Sigmoid colon (tissue), 6 donors: ENCODE measurements at regions not wholly inside any gene's neighbourhood (a gene's known extent, or its start where the extent isn't known, plus 50 kb on each side); places are given as distances from the start of the nearest gene placed in this dataset.

ENCODE experiments used
- DNase-seq: peaks from one replicate; pipeline ENCODE4 v3.0.0-alpha.2; 2019
- H3K27ac ChIP-seq, 4 donors: fragments of 200-600 bp; sonication (generic); one replicate each; pipeline ENCODE4 v1.5.1; 2016 to 2019; ENCODE audit warnings: mild to moderate bottlenecking in 1 of 4
- H3K27me3 ChIP-seq, 3 donors: fragments of 200-600 bp; sonication (generic); one replicate each; pipeline ENCODE4 v1.5.1; 2019; ENCODE audit warnings: mild to moderate bottlenecking in 1 of 3
- H3K36me3 ChIP-seq, 4 donors: fragments of 200-600 bp; sonication (generic); one replicate each; pipeline ENCODE4 v1.5.1; 2016 to 2019
- H3K4me1 ChIP-seq, 4 donors: fragments of 200-600 bp; sonication (generic); one replicate each; pipeline ENCODE4 v1.5.1; 2017 to 2019
- H3K4me3 ChIP-seq, 4 donors: fragments of 200-600 bp; sonication (generic); one replicate each; pipeline ENCODE4 v1.5.1; 2017 to 2019; ENCODE audit warnings: mild to moderate bottlenecking in 2 of 4, moderate library complexity in 1 of 4
- H3K9me3 ChIP-seq, 4 donors: fragments of 200-600 bp in 3 of 4; sonication (generic) in 3 of 4; one replicate each; pipeline versions ENCODE4 v1.5.1 to v1.6.1; 2013 to 2019
- CTCF ChIP-seq, 4 experiments: fragments of 450-650 bp in 3 of 4; fragments of 200-600 bp in 1 of 4; IDR thresholded peaks; one replicate each; pipeline ENCODE4 v1.5.1; 2016 to 2019; ENCODE audit warnings: antibody characterized with exemption in 4 of 4, mild to moderate bottlenecking in 3 of 4, moderate library complexity in 2 of 4
- EP300 ChIP-seq, 4 donors: sonication (generic); formaldehyde crosslinking; IDR thresholded peaks; one replicate each; pipeline ENCODE4 v1.6.1; 2017; ENCODE audit warnings: antibody characterized with exemption in 4 of 4
- POLR2A ChIP-seq, 2 donors: fragments of 450-650 bp; IDR thresholded peaks; one replicate each; pipeline ENCODE4 v1.6.1; 2016; ENCODE audit warnings: antibody characterized with exemption in 2 of 2, mild to moderate bottlenecking in 2 of 2, moderate library complexity in 2 of 2
- POLR2AphosphoS5 ChIP-seq, 4 donors: sonication (generic); formaldehyde crosslinking; IDR thresholded peaks; one replicate each; pipeline ENCODE4 v1.6.1; 2017; ENCODE audit warnings: antibody characterized with exemption in 4 of 4
- WGBS, 2 donors: extraction: QIAGEN DNeasy Blood & Tissue Kit; methylation state at CpG; one replicate each; pipeline ENCODE4 v1.1.7; 2013; 5-methylcytosine and 5-hydroxymethylcytosine counted together
- intact Hi-C: fragments of 100-400 bp; cut with DNase I; formaldehyde crosslinking; loops from one replicate; pipeline ENCODE4 v1.15.1; 2023
- donor health status: healthy with polysubstance abuse.
- donor health status: healthy.

GRCh38 chr2:129913695-129914495, 65.6 kb upstream of the RAB6C start:
- Histone ChIP-seq H3K36me3 (no peaks in the 10 kb centered on the region), H3K4me1 (no peaks in the 10 kb centered on the region), H3K9me3 (peaks cover 0 to 10% (median 4%) of the 10 kb centered on the region in 4 donors), H3K4me3 (no peak overlapping the region), H3K27me3 (no peaks in the 10 kb centered on the region), H3K27ac (no peak overlapping the region)
- intact Hi-C loops: no loop called here
- no peak for DNase-seq
- WGBS, 2 donors: 74 to 76% methylated on average over 11 of the region's 11 CpGs
- TF ChIP-seq CTCF (IDR thresholded peaks at IDR 0.05): no peak
- no peak for TF ChIP-seq POLR2A (IDR thresholded peaks at IDR 0.05)

GRCh38 chr2:129914538-129915302, 64.7 kb upstream of the RAB6C start:
- WGBS, 2 donors: 63 to 85% methylated on average over 11 of the region's 11 CpGs

DNA sequence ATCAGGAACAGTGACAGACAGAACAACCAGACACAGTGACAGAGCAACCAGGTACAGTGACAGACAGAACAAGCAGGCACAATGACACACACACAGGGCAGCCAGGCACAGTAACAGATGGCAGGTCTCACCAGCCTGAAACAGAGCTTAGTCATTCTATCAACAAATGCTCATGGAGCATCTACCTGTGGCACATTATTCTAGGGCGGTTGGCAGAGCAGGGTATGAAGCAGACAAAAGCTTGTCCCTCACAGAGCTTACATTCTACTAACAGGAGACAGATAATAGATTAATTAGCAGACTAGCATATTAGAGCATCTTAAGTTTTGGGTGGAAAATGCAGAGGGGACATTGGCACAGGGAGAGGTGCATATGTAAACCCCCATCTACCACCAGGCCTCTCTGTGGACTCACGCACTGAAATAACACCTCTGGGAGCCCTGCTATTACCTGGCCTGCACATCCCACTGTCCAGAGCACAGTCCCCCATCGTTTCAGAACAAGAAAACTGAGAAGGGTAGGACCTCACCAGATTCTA, 64.1 kb upstream of the RAB6C start:
- TF ChIP-seq CTCF (IDR thresholded peaks at IDR 0.05) (no peak), EP300 (IDR thresholded peaks at IDR 0.05) (no peak), POLR2A (IDR thresholded peaks at IDR 0.05) (no peak), POLR2AphosphoS5 (IDR thresholded peaks at IDR 0.05) (no peak)

More at GRCh38 chr2:129914538-129915302, 64.7 kb upstream of the RAB6C start:
- peaks cover 0 to 13% (median 4%) of the 10 kb centered on the region in 4 donors for H3K9me3 ChIP-seq
- DNase-seq: no peak
- intact Hi-C loops: no loop called here
- no peak overlapping the region for H3K27ac ChIP-seq
- no peaks in the 10 kb centered on the region for H3K36me3 ChIP-seq
- H3K27me3 ChIP-seq: no peaks in the 10 kb centered on the region
- no peaks in the 10 kb centered on the region for H3K4me1 ChIP-seq
- no peak overlapping the region for H3K4me3 ChIP-seq
- TF ChIP-seq EP300 (IDR thresholded peaks at IDR 0.05) (no peak), POLR2A (IDR thresholded peaks at IDR 0.05) (no peak), CTCF (IDR thresholded peaks at IDR 0.05) (no peak), POLR2AphosphoS5 (IDR thresholded peaks at IDR 0.05) (no peak)

GRCh38 chr2:129918604-129919003, 60.9 kb upstream of the RAB6C start:
- Histone ChIP-seq H3K4me3 (no peak overlapping the region), H3K36me3 (no peaks in the 10 kb centered on the region), H3K4me1 (peaks cover 0 to 8% (median 6%) of the 10 kb centered on the region in 4 donors), H3K27ac (no peak overlapping the region), H3K9me3 (peaks cover 0 to 17% (median 4%) of the 10 kb centered on the region in 4 donors), H3K27me3 (peaks cover 11 to 20% (median 12%) of the 10 kb centered on the region in 3 donors)
- TF ChIP-seq POLR2AphosphoS5 (IDR thresholded peaks at IDR 0.05): no peak
- TF ChIP-seq CTCF (IDR thresholded peaks at IDR 0.05): no peak
- intact Hi-C loops: no loop called here
- DNase-seq: no peak
- WGBS, 2 donors: 89 to 96% methylated on average over 1 of the region's 1 CpG

More for the DNA sequence above, 64.1 kb upstream of the RAB6C start:
- intact Hi-C loops: no loop called here
- 61 to 78% methylated on average over 3 of the region's 3 CpGs for WGBS, 2 donors
- H3K4me1 ChIP-seq: no peaks in the 10 kb centered on the region
- peaks cover 0 to 17% (median 4%) of the 10 kb centered on the region in 4 donors for H3K9me3 ChIP-seq
- H3K27me3 ChIP-seq: no peaks in the 10 kb centered on the region
- H3K36me3 ChIP-seq: no peaks in the 10 kb centered on the region
- no peak for DNase-seq
- no peak overlapping the region for H3K27ac ChIP-seq
- H3K4me3 ChIP-seq: no peak overlapping the region
